GM23338 (cell line): ENCODE measurements at regions not wholly inside any gene's neighbourhood (a gene's known extent, or its start where the extent isn't known, plus 50 kb on each side); places are given as distances from the start of the nearest gene placed in this dataset.

ENCODE experiments used
- ATAC-seq: fragments of 200-7000 bp; cut with Tn5 transposase; 3 replicates; pipeline ENCODE4 v1.9.1; 2020
- DNase-seq: peaks from one replicate; pipeline ENCODE4 v3.0.0-alpha.2; 2015; ENCODE audit warnings: low spot score
- H2AFZ ChIP-seq: fragments of 200-600 bp; sonication (generic); 2 replicates; pipeline ENCODE4 v1.8.0; 2016; ENCODE audit warnings: antibody characterized with exemption, mild to moderate bottlenecking, moderate library complexity
- H3F3A ChIP-seq: fragments of 200-600 bp; sonication (generic); replicated peaks from 2 replicates; pipeline ENCODE4 v1.8.0; 2017; ENCODE audit warnings: antibody characterized with exemption, mixed run types, low read depth
- H3K27ac ChIP-seq: fragments of 200-600 bp; sonication (generic); 2 replicates; pipeline ENCODE4 v1.6.1; 2016; ENCODE audit warnings: low read depth
- H3K27me3 ChIP-seq: fragments of 200-600 bp; sonication (generic); 2 replicates; pipeline ENCODE4 v1.8.0; 2016; ENCODE audit warnings: mild to moderate bottlenecking, mixed run types, moderate library complexity; ENCODE audit not compliant: insufficient read depth
- H3K36me3 ChIP-seq: fragments of 200-600 bp; sonication (generic); 2 replicates; pipeline ENCODE4 v1.8.0; 2016; ENCODE audit warnings: mild to moderate bottlenecking; ENCODE audit not compliant: insufficient read depth
- H3K4me1 ChIP-seq: fragments of 200-600 bp; sonication (generic); 2 replicates; pipeline ENCODE4 v1.8.0; 2016; ENCODE audit warnings: mild to moderate bottlenecking, moderate library complexity; ENCODE audit not compliant: insufficient read depth
- H3K4me2 ChIP-seq: fragments of 200-600 bp; sonication (generic); 2 replicates; pipeline ENCODE4 v1.7.1; 2017; ENCODE audit warnings: mixed run types
- H3K4me3 ChIP-seq: fragments of 200-600 bp; sonication (generic); 2 replicates; pipeline ENCODE4 v1.6.1; 2016; ENCODE audit warnings: mixed run types
- H3K79me2 ChIP-seq: fragments of 200-600 bp; sonication (generic); replicated peaks from 2 replicates; pipeline ENCODE4 v1.8.0; 2017; ENCODE audit warnings: mild to moderate bottlenecking; ENCODE audit not compliant: insufficient read depth
- H3K9me2 ChIP-seq: fragments of 200-600 bp; sonication (generic); 2 replicates; pipeline ENCODE4 v1.8.0; 2017; ENCODE audit not compliant: insufficient read depth
- H4K20me1 ChIP-seq: fragments of 200-600 bp; sonication (generic); replicated peaks from 2 replicates; pipeline ENCODE4 v1.8.0; 2017; ENCODE audit warnings: mild to moderate bottlenecking; ENCODE audit not compliant: insufficient read depth
- H3K27ac Mint-ChIP-seq: 2 replicates; pipeline ENCODE4 v1.8.0; 2020; ENCODE audit warnings: inconsistent platforms, mild to moderate bottlenecking, moderate library complexity, mixed read lengths
- H3K27me3 Mint-ChIP-seq: 3 replicates; pipeline ENCODE4 v1.8.0; 2022; ENCODE audit warnings: low read depth, mild to moderate bottlenecking, moderate library complexity, mixed read lengths, inconsistent platforms; ENCODE audit not compliant: insufficient read depth, poor library complexity
- H3K36me3 Mint-ChIP-seq: 3 replicates; pipeline ENCODE4 v1.8.0; 2021; ENCODE audit warnings: low read depth, mild to moderate bottlenecking, inconsistent platforms, moderate library complexity, mixed read lengths
- H3K4me1 Mint-ChIP-seq: 3 replicates; pipeline ENCODE4 v1.8.0; 2020; ENCODE audit warnings: mild to moderate bottlenecking, inconsistent platforms, mixed read lengths
- H3K4me3 Mint-ChIP-seq: 3 replicates; pipeline ENCODE4 v1.8.0; 2021; ENCODE audit warnings: moderate library complexity, mild to moderate bottlenecking, inconsistent platforms, mixed read lengths
- H3K9me3 Mint-ChIP-seq: 3 replicates; pipeline ENCODE4 v1.8.0; 2020; ENCODE audit warnings: moderate library complexity, mild to moderate bottlenecking, inconsistent platforms, mixed read lengths
- EZH2phosphoT487 ChIP-seq: fragments of 200-600 bp; sonication (generic); IDR thresholded peaks from one replicate; pipeline ENCODE4 v1.8.1; 2018; ENCODE audit warnings: antibody characterized with exemption; ENCODE audit not compliant: unreplicated experiment
- JUNB ChIP-seq: IDR thresholded peaks from one replicate; pipeline ENCODE4 v1.6.1; 2016; ENCODE audit warnings: antibody characterized with exemption; ENCODE audit not compliant: unreplicated experiment
- NANOG ChIP-seq: IDR thresholded peaks from 2 replicates; pipeline ENCODE4 v1.6.1; 2016; ENCODE audit warnings: antibody characterized with exemption, borderline replicate concordance
- POLR2AphosphoS5 ChIP-seq: IDR thresholded peaks from 2 replicates; pipeline ENCODE4 v1.6.1; 2016; ENCODE audit warnings: antibody characterized with exemption, low read depth
- TF ChIP-seq, protein P1 (sequence below): IDR thresholded peaks from one replicate; pipeline ENCODE4 v1.6.1; 2018; ENCODE audit warnings: antibody characterized with exemption; ENCODE audit not compliant: unreplicated experiment
- TF ChIP-seq, protein P2 (sequence below): fragments of 250-450 bp; sonication (Bioruptor Pico); IDR thresholded peaks from 2 replicates; pipeline ENCODE4 v1.5.0; 2020; ENCODE audit warnings: mild to moderate bottlenecking, moderate library complexity
- TF ChIP-seq, protein P3 (sequence below), 2 experiments: fragments of 200-600 bp in 1 of 2; sonication (generic) in 1 of 2; conservative IDR thresholded peaks; 2 replicates each; pipeline versions ENCODE4 v1.5.1 to v1.6.1; 2016 to 2017; ENCODE audit warnings: antibody characterized with exemption in 2 of 2, low read depth in 2 of 2, mild to moderate bottlenecking in 2 of 2, moderate library complexity in 1 of 2
- TF ChIP-seq, protein P4 (sequence below): IDR thresholded peaks from 2 replicates; pipeline ENCODE4 v1.6.1; 2016; ENCODE audit warnings: antibody characterized with exemption

DNA sequence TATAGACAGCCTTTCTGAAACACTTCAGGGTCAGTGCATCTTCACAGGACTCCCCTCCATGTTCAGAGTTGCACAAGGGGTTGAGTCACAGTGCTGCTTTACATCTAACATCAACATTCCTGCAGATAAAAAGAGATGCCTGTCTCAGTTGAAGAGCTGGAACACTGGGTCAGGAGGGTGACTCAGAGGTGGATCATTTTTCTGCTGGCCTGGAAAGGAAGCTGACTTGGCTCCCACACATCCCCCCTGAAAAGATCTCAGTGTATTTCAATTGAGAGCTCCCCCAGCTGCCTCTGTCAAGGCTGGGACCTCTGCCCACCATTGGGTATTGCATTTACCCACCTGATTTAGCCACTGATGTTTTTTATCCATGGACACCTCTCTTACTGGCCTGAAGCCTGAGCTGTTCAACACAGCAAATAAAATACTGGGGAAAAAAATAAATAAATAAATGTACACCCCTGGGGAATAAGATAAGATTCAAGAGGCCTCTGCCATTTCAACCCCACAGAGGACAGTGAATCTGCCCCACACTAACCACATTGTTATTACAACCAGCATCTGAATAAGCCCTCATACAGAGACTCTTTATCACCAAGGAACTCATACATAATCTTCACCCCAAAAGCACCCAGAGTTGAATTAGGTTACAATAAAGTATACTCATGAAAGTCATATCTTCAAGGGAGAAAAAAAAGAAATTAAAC lies 716.4 kb downstream of the SEMA5A start:
- H3K4me2 ChIP-seq = no peak overlapping the region
- Mint-ChIP-seq H3K36me3 (no peaks in the 10 kb centered on the region), H3K4me3 (no peak overlapping the region), H3K4me1 (peaks cover 6% of the 10 kb centered on the region; the same call in 1 of the 3 replicates), H3K27me3 (peaks cover 1% of the 10 kb centered on the region), H3K9me3 (no peaks in the 10 kb centered on the region), H3K27ac (no peak overlapping the region)
- no peaks in the 10 kb centered on the region for H4K20me1 ChIP-seq
- no peak for DNase-seq
- H3K4me3 ChIP-seq = no peak overlapping the region
- H3K9me2 ChIP-seq = no peaks in the 10 kb centered on the region
- no peak overlapping the region for H3K27ac ChIP-seq
- no peaks in the 10 kb centered on the region for H3K27me3 ChIP-seq
- TF ChIP-seq POLR2AphosphoS5 = no peak
- TF ChIP-seq, protein P1, sequence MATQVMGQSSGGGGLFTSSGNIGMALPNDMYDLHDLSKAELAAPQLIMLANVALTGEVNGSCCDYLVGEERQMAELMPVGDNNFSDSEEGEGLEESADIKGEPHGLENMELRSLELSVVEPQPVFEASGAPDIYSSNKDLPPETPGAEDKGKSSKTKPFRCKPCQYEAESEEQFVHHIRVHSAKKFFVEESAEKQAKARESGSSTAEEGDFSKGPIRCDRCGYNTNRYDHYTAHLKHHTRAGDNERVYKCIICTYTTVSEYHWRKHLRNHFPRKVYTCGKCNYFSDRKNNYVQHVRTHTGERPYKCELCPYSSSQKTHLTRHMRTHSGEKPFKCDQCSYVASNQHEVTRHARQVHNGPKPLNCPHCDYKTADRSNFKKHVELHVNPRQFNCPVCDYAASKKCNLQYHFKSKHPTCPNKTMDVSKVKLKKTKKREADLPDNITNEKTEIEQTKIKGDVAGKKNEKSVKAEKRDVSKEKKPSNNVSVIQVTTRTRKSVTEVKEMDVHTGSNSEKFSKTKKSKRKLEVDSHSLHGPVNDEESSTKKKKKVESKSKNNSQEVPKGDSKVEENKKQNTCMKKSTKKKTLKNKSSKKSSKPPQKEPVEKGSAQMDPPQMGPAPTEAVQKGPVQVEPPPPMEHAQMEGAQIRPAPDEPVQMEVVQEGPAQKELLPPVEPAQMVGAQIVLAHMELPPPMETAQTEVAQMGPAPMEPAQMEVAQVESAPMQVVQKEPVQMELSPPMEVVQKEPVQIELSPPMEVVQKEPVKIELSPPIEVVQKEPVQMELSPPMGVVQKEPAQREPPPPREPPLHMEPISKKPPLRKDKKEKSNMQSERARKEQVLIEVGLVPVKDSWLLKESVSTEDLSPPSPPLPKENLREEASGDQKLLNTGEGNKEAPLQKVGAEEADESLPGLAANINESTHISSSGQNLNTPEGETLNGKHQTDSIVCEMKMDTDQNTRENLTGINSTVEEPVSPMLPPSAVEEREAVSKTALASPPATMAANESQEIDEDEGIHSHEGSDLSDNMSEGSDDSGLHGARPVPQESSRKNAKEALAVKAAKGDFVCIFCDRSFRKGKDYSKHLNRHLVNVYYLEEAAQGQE = no peak
- TF ChIP-seq, protein P2, sequence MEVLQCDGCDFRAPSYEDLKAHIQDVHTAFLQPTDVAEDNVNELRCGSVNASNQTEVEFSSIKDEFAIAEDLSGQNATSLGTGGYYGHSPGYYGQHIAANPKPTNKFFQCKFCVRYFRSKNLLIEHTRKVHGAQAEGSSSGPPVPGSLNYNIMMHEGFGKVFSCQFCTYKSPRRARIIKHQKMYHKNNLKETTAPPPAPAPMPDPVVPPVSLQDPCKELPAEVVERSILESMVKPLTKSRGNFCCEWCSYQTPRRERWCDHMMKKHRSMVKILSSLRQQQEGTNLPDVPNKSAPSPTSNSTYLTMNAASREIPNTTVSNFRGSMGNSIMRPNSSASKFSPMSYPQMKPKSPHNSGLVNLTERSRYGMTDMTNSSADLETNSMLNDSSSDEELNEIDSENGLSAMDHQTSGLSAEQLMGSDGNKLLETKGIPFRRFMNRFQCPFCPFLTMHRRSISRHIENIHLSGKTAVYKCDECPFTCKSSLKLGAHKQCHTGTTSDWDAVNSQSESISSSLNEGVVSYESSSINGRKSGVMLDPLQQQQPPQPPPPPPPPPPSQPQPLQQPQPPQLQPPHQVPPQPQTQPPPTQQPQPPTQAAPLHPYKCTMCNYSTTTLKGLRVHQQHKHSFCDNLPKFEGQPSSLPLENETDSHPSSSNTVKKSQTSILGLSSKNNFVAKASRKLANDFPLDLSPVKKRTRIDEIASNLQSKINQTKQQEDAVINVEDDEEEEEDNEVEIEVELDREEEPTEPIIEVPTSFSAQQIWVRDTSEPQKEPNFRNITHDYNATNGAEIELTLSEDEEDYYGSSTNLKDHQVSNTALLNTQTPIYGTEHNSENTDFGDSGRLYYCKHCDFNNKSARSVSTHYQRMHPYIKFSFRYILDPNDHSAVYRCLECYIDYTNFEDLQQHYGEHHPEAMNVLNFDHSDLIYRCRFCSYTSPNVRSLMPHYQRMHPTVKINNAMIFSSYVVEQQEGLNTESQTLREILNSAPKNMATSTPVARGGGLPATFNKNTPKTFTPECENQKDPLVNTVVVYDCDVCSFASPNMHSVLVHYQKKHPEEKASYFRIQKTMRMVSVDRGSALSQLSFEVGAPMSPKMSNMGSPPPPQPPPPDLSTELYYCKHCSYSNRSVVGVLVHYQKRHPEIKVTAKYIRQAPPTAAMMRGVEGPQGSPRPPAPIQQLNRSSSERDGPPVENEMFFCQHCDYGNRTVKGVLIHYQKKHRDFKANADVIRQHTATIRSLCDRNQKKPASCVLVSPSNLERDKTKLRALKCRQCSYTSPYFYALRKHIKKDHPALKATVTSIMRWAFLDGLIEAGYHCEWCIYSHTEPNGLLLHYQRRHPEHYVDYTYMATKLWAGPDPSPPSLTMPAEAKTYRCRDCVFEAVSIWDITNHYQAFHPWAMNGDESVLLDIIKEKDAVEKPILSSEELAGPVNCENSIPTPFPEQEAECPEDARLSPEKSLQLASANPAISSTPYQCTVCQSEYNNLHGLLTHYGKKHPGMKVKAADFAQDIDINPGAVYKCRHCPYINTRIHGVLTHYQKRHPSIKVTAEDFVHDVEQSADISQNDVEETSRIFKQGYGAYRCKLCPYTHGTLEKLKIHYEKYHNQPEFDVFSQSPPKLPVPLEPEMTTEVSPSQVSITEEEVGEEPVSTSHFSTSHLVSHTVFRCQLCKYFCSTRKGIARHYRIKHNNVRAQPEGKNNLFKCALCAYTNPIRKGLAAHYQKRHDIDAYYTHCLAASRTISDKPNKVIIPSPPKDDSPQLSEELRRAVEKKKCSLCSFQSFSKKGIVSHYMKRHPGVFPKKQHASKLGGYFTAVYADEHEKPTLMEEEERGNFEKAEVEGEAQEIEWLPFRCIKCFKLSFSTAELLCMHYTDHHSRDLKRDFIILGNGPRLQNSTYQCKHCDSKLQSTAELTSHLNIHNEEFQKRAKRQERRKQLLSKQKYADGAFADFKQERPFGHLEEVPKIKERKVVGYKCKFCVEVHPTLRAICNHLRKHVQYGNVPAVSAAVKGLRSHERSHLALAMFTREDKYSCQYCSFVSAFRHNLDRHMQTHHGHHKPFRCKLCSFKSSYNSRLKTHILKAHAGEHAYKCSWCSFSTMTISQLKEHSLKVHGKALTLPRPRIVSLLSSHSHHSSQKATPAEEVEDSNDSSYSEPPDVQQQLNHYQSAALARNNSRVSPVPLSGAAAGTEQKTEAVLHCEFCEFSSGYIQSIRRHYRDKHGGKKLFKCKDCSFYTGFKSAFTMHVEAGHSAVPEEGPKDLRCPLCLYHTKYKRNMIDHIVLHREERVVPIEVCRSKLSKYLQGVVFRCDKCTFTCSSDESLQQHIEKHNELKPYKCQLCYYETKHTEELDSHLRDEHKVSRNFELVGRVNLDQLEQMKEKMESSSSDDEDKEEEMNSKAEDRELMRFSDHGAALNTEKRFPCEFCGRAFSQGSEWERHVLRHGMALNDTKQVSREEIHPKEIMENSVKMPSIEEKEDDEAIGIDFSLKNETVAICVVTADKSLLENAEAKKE (CRISPR knock-in tag) = no peak
- TF ChIP-seq, protein P3, sequence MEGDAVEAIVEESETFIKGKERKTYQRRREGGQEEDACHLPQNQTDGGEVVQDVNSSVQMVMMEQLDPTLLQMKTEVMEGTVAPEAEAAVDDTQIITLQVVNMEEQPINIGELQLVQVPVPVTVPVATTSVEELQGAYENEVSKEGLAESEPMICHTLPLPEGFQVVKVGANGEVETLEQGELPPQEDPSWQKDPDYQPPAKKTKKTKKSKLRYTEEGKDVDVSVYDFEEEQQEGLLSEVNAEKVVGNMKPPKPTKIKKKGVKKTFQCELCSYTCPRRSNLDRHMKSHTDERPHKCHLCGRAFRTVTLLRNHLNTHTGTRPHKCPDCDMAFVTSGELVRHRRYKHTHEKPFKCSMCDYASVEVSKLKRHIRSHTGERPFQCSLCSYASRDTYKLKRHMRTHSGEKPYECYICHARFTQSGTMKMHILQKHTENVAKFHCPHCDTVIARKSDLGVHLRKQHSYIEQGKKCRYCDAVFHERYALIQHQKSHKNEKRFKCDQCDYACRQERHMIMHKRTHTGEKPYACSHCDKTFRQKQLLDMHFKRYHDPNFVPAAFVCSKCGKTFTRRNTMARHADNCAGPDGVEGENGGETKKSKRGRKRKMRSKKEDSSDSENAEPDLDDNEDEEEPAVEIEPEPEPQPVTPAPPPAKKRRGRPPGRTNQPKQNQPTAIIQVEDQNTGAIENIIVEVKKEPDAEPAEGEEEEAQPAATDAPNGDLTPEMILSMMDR (conservative IDR thresholded peaks at IDR 0.05; ENCODE audit: low read depth in 2 of 2) = no peak
- TF ChIP-seq NANOG = no peak
- TF ChIP-seq, protein P4, sequence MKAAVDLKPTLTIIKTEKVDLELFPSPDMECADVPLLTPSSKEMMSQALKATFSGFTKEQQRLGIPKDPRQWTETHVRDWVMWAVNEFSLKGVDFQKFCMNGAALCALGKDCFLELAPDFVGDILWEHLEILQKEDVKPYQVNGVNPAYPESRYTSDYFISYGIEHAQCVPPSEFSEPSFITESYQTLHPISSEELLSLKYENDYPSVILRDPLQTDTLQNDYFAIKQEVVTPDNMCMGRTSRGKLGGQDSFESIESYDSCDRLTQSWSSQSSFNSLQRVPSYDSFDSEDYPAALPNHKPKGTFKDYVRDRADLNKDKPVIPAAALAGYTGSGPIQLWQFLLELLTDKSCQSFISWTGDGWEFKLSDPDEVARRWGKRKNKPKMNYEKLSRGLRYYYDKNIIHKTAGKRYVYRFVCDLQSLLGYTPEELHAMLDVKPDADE = no peak
- no peak for TF ChIP-seq JUNB
- TF ChIP-seq EZH2phosphoT487 = no peak
- H3F3A ChIP-seq = no peaks in the 10 kb centered on the region
- no peaks in the 10 kb centered on the region for H3K4me1 ChIP-seq
- ATAC-seq = no peak
- no peaks in the 10 kb centered on the region for H3K79me2 ChIP-seq
- H2AFZ ChIP-seq = no peak overlapping the region
- H3K36me3 ChIP-seq = no peaks in the 10 kb centered on the region
